Fibroblast of upper back skin (primary cell): ENCODE measurements at regions not wholly inside any gene's neighbourhood (a gene's known extent, or its start where the extent isn't known, plus 50 kb on each side); places are given as distances from the start of the nearest gene placed in this dataset.

Source experiments
- DNase-seq: peaks from one replicate; pipeline ENCODE4 v3.0.0-alpha.2; 2013

DNA sequence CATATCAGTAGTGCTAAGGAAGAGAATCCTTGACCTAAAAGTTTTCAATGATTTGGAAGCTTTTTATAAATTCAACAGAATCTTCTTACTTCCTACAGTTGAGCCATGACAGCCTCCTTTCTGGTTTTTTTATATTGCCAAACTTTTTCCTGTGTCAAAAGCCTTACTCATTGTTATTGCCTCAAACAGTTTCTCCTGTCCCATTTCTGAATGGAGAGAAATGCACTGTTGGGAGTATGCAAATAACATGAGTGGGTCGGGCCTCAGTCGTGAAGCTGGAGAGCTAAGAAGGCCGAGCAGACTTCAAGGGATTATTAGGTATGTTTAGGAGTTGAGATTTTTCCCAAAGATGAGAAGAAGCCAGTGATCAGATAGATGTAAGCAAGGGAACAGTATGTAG, 766.4 kb upstream of the KLHL1 start:
- DNase-seq = no peak

DNA sequence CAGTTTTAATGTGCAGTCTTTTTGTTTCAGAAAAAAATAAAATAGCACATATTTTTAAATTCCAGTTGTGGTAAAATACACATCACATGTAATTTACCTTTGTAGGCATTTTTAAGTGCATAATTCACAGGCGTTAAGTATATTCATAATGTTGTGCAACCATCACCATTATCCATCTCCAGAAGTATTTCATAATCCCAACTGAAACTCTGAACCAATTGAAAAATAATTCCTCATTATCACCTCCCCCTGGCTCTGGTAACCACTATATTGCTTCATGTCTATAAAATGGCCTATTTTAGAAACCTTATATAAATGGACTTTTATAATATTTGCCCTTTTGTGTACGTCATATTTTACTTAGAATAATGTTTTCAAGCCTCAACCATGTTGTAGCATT, 756.5 kb upstream of the KLHL1 start:
- DNase-seq = no peak

DNA sequence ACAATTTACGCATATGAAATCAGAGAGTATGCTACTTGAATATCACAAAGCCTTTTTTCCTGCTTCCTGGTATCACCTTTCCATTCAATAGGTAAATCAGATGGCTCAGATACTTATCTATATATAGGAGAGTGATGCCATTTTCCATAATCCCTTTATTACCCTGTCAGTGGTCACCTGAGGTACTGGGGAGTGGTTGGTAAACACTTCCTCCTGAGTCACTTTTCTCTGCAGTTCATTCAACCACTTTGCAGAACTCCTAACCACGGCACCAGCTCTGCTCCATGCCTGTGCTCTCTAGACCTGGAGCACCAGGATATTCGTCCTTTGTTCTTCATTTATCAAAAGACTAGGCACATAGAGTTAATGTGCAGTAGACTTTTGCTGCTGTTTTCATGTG, 748.5 kb upstream of the KLHL1 start:
- DNase-seq = no peak

DNA sequence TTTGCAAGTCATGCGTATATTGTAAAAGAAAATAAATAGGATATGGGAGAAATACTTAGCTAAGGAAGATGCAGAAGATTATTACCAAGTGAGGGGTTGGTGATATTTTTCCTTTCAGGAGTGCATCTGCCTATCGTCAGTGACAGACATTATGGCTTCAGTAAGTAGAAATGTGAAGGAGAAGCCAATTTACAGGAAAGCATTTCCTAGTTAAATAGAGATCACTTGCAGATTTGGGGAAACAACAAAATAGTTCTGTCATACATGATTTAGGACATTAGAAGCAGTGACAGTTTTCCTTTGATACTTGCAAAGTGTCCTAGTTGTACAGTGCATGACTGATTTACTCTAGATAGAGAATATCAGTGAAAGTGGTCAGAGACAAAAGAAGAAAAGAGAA, 747.8 kb upstream of the KLHL1 start:
- no peak for DNase-seq

DNA sequence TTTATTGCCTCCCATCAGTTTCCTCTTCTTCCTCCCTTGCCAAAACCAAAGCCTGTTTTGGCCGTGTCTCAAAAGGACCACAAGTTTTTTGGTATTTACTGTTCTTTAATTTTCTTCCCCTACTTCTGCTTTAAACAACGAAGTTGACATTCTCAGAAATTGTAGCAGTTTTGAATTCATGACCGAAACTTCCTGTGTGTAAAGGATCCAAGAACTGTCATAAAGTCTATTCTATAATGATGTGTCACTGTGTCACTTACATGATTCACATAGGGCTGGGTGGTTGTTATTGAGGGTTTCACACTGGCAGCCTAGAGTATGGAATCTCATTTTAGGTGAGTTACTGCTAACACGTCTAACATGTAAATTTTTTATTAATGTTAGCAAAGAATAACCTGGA, 741.0 kb upstream of the KLHL1 start:
- DNase-seq = no peak

DNA sequence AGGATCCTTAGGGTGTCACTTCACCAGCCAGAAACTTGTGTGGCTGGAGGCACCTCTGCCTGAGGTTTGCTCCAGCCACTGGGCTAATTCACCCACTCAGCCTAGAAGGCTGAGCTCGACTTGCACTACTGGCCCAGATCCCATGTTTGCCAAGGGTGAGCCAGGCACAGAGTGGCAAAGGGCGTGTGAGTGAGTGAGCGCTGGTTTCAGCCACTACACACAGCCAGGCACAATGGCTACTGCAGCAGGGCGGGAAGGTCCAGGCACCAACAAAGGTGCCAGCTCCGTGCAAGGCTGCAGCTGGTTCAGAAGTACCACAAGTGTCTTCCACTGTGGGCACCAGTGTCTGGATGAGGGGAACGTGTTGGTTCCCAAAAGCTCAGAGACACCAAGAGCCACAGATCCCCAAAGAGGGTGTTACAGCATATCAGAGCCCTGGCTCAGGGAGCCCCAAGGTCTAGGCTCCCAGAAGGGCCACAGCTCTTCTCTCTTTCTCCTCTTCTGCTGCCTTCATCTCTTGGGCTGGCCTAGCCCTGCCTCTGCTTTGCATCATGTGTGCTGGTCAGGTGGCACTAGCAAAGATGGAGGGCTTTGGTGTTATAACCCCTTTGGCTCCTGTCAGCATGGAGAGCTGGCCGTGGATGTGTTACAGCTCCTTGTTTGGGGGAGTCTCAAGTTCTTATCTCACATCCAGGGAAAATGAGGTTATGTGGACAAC, 736.3 kb upstream of the KLHL1 start:
- no peak for DNase-seq

DNA sequence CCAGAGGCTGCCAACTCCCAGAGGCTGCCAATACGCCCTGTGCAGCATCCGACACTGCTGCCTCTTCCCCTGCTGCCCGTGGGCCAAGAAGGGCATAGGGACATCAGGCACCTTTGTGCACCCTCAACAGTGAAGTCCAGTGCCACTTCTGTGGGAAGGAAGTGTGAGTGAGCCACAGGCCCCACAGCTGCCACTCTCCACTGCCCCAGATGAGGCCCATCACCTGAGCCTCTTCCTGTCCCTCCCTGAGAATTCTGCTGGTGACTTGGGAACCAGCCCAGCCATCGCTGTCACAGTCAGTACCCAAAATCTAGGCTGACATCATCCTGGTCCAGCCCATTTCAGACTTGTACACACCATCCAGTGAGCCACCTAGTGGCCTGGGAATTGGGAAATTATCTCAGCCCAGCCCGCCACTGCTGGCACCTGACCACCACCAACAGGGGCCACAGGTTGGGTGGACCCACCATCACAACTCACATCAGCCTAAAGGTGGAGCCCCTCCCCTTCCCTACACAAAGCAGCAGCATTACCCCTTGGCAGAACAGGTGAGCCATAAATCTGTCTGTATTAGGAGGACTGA, 733.9 kb upstream of the KLHL1 start:
- no peak for DNase-seq

DNA sequence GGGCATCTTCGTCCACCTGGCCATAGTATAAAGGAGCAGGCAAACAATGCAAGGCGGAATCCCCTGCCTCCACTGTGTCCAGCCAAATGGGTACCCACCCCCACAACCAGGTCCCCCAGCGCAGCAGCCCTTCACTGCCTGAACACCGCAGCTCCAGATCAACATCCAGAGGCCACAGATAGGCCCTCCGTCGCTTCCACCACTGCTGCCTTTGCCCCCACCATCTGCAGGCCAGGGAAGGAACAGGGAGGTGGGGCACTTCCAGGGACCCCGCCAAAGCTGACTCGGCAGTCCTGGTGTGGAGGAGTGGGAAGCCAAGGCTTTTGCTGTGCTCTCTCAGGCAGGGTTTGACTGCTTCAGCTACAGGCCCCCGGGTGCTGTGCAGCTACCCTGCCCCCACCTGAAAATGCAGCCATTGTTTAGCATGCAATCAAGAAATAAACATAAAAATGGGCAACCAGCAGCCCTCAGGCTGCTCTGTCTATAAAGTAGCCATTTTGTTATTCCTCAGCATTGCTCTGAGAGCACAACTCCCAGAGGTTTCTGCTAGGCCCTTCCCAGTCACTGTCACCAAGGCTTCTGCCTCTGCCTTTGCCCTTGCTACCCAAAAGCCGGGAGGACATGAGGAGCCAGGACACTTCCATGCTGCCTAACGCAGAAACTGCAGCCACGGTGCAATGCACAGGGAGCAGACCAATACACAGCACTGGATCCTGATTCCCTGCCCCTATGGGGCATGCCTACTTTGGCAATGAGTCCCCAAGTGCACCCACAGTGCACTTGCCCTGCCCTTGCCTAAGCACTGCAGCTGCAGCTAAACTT, 733.2 kb upstream of the KLHL1 start:
- DNase-seq = no peak

DNA sequence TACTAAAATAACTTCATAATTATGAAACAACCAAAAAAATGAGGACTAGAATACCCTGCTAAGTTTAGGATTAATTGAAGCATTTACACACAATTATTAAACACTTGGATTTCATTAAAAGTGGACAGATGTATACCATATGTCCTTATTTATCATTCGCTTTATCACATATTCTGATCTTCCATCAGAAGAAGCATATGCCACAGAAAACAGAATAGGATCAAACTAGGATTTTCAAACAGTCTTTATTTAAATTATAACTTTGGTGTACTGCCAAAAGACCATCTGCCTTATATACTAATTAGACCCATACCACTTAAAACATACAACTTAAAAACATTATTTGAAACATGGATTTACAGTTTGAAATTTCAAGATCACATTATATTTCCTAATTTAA, 727.1 kb upstream of the KLHL1 start:
- DNase-seq = no peak

DNA sequence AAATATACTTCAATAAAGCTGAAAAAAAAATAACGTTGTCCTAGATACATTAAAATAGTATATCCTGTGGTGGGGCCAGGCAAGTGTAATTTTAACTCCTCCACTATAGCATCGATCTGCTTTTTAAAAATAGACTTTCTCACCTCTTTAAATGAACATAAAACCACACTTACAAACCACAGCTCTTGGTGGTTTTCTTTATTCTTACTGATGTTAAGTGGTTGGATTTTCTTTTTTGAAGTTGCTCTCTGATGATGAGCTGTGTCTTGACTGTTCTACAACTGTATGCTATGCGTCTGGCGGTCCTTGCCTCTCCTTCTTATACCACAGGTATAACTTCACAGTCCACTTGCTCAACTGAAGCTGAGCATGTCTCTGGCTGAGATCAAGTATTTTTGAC, 721.5 kb upstream of the KLHL1 start:
- no peak for DNase-seq

DNA sequence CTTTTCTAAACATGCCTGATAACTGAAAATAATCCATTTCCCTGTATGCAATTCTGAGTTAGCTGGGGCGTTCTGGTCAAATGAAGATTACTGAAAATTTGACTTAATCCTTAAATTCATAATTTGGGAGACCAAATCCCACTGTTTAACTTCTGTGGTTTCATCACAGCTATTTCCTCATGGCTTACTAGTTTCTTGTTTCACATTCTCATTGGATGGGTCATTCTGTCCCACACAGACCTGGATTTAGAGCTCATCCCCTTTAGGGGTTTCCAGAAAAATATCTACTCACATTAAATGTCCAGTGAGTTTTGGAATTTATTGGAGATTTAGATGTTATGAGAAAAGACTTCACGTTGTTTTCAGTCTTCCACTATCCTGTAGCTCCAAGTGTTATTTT, 709.3 kb upstream of the KLHL1 start:
- peak; percentile 24 for DNase-seq

DNA sequence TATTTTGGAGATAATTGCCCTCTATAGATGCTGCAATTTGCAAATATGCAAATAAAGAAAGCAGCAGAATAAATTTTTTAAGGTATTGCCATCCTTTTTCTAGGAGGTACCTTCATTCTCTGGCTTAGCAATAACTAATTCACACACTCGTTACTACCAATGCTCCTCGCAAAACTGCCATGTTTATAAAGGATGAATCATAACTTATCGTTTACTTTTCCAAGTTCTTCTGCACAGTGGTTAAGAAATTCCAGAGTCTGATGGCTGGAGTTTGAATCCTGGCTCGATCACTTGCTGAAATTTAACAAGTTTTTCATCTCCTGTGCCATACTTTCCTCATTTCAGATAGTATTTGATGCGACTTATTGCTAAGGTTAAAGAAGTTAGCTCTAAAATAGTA, 708.6 kb upstream of the KLHL1 start:
- peak; percentile 1 for DNase-seq

DNA sequence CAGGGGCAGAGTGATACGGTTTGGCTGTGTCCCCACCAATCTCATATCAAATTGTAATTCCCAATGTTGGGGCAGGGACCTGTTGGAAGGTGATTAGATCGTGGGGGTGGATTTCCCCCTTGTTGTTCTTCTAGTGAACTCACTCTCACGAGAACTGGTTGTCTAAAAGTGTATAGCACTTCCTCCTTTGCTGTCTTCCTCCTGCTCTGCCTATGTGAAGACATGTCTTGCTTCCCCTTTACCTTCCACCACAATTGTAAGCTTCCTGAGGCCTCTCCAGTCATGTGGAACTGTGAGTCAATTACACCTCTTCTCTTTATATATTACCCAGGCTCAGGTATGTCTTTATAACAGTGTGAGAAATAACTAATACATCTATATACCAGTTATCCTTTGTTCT, 706.4 kb upstream of the KLHL1 start:
- no peak for DNase-seq

DNA sequence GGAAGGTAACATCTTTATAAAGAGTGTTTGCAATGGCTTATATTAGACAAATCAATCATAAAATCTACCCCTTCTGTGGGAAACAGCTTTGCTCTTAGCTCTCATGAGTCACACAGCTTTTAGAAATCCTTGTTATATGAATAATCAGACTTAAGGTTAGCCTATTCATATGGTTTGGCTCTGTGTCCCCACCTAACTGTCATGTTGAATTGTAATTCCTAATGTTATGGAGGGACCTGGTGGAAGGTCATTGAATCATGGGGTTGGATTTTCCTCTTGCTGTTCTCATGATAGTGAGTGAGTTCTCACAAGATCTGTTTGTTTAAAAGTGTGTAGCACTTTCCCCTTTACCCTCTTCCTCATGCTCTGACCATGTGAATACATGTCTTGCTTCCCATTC, 704.2 kb upstream of the KLHL1 start:
- DNase-seq = peak; percentile 62

DNA sequence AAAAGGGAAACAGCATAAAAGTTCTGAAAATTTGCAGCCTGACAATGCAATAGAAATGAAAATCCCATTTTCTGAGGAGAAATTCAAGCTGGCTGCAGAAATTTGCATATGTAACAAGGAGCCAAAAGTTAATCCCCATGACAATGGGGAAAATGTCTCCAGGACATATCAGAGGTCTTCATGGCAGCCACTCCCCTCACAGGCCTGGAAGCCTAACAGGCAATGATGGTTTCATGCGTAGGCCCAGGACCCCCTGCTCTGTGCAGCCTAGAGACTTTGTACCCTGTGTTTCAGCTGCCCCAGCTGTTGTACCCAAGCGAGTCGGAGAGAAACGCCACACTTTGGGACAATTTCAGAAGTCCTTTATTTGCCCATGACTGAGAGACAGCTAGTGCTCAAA, 701.3 kb upstream of the KLHL1 start:
- DNase-seq = no peak

DNA sequence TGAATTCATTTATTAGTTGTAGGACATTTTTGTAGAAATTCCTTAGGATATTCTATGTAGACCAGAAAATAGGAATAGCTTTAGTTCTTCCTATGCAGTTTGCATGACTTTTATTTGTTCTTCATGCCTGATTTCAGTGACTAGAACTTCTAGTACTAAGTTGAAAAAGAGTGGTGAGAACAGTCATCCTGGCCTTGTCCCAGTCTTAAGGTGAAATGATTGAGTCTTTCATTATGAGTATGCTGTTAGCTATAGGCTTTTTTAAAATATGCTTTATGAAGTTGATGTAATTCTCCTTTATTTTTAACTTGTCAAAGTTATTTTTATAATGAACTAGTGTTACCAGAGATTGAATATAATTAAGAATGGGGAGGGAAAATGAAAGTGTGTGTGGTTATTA, 690.1 kb upstream of the KLHL1 start:
- no peak for DNase-seq

DNA sequence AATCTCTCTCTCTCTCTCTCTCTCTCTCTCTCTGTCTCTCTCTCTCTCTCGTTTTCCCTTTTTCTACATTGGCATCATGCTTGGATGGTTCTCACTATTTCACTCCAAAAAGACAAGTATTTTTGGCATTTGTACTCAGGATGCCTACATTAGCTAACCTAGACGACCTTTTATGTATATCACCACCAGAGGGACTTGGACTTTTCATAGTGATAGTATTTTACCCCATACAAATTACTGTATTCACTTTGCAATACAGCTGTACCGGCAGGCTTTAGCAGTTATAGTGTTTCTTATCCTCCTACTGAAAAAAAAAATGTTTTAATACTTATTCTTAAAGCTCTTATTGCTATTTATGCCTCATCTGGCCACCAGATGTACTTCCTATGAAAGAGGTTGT, 687.2 kb upstream of the KLHL1 start:
- DNase-seq = no peak

DNA sequence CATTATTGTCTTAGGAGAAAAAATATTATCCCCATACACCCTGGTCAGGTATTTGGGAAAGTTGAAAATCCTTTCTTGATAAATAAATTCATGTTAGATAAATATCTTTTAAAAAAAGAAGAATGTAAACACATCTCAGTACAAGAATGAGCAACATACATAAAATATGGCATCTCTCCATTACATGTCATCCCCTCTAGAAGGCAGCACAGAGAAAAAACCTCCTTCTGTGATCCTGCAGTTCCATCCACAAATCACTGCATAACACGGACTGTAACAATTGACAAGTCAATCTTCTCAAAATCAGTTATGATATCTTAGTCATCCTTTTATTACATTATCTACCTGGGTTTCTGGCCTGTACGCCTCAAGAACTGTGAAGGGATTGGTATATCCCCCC, 683.9 kb upstream of the KLHL1 start:
- no peak for DNase-seq

DNA sequence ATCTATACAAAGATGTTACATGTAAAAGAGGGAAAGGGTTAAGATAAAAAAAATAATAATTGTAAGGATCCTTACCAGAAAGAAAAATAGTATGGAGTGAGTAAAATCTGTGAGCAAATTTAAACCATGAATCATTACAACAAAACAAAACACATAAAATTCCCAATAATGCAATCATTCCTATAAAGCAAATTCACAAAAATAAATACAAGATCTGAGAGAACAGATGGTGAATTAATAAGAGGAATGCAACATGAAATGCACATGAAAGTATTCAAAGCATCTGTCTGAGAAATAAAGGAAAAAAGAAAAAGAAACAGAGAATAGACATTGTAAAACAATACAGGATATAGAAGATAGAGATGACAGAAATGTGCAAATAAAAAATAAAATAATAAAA, 681.5 kb upstream of the KLHL1 start:
- no peak for DNase-seq

DNA sequence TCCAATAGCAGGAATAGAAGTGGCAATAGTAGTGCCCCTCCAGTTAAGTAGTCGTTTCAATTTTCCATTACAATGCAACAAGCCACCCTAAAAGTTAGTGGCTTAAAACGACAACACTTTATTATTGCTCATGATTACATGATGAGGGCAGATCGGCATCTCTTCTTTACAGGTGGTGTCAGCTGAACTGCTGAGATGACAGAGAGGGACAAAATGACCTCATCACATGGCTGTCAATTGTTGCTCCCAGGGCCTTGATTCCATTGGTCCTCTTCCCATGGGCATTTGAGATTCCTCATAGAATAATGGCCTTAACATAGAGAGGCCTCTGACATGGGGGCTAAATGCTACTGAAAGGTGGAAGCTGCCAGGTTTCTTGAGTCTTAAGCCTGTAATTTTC, 679.8 kb upstream of the KLHL1 start:
- DNase-seq = no peak

DNA sequence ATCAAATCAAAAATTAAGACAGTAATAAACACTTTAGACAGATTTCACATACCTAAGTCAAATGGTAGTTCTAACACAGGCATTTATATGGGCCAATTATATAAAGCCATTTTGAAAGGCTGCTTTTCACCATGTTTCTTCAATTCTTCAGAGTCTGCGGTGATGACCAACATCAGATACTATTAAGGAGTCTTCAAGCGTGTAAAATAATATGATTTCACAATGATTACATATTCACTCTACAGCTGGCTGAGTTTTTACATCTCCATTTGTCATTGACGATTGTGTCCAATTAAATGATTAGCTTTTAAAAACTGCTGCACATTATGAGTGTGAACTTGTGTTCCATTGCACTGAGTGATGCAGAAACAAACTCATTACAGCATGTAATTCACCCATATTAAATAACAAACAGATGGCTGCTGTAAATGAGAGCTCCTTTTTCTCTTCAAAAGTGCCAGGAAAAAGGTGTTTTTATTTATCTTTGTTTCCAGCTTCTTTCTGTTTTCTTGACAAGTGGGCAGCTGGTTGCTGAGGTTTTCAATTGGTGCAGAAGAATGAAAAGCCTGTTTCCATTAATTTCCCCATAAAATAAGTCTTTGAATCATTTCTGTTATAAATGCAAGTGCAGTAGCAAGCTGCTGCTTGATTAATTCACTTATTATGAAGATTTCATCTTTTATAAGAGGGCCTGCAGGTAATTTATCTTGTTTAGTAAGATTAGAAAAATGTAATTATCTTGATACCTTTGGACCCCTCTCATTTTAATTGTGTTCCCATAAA, 676.1 kb upstream of the KLHL1 start:
- no peak for DNase-seq

DNA sequence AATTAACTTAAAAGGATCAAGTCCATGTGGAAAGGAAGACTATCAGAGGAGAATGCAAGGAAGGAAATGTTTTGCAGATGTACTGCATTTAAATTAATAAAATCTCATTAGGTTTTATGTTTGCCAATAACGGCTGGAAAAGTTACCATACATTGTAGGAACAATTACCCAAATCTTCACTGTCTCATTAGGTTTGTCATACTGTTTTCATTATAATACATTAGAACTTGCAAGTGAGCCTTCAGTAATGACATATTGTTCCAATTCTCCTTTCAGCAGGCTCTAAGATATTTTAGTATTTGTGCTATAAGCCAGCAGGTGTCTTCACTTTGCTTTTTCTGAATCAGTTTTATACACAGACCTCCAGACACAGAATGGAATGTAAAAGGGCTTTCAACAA, 661.6 kb upstream of the KLHL1 start:
- no peak for DNase-seq

DNA sequence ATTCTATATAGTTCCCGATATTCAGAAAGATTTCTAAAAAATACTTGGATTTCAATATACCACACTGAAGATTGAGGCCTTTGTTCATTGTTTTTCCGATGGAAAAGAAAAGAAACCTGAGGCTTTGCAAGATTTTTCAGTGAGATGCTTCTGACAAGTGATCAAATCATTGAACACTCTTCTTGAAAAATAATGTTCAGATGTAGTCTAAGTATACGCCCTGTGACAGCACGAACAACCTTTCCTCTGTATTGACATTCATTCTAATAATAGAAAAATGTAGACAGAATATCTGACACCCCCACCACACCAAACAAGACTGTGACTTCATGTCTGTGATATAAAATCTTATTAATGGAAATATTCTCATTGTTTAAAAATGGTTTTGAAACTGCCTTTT, 650.7 kb upstream of the KLHL1 start:
- no peak for DNase-seq

DNA sequence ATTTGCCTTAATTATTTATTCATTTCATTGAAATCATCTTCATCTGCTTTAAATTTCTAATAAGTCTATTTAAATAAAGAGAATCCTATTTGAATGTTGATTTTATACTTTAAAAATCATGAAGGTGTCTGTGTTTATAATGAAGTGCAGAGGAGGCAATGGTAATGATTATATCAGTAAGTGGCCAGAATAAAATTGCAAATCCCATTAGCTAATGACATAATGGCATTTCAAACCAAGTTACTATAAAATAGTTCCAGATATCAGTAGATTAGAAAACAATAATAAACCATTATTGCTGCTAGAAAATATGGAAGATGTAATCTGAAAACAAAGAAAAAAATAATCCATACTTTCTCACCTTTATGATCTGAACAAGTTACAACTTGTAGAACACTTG, 647.8 kb upstream of the KLHL1 start:
- DNase-seq = no peak
